GM10248 (cell line): ENCODE measurements at regions not wholly inside any gene's neighbourhood (a gene's known extent, or its start where the extent isn't known, plus 50 kb on each side); places are given as distances from the start of the nearest gene placed in this dataset.
"Not testable (repeated sequence)": the region's sequence is repeated elsewhere in the genome, so short reads cannot be mapped to it uniquely, and the experiment has no call there.

Experiments used
- CTCF ChIA-PET: fragments of 300-600 bp; sonication (Branson Sonifier 250); formaldehyde crosslinking; extraction: SDS; loops from one replicate; lab custom pipeline; 2021; ENCODE audit warnings: antibody characterized with exemption; lab: Yijun Ruan, JAX
- POLR2A ChIA-PET: fragments of 350-650 bp; sonication (Branson Sonifier 250); formaldehyde crosslinking; extraction: SDS; loops from one replicate; lab custom pipeline; 2020; ENCODE audit warnings: antibody characterized with exemption; lab: Yijun Ruan, JAX
- DNase-seq: peaks from one replicate; pipeline ENCODE4 v3.0.0; 2012; ENCODE audit errors: extremely low spot score
- CTCF ChIP-seq: IDR thresholded peaks from 2 replicates; pipeline ENCODE4 v1.5.1; 2012; ENCODE audit warnings: mild to moderate bottlenecking, low read depth; ENCODE audit errors: extremely low read depth, missing control alignments, control extremely low read depth

GRCh38 chrX:139475432-139475831, 55.1 kb upstream of the F9 start:
- no peak for DNase-seq
- ChIA-PET CTCF (no interaction called here), POLR2A (no interaction called here)
- TF ChIP-seq CTCF: no peak

GRCh38 chrX:139461945-139462344, 68.6 kb upstream of the F9 start:
- DNase-seq, POLR2A ChIA-PET, CTCF ChIA-PET: not testable (repeated sequence)

GRCh38 chrX:139454743-139455142, 75.8 kb upstream of the F9 start:
- ChIA-PET CTCF (no interaction called here), POLR2A (no interaction called here)
- DNase-seq: no peak
- TF ChIP-seq CTCF: no peak

GRCh38 chrX:139448996-139449395, 81.5 kb upstream of the F9 start:
- no peak for DNase-seq
- ChIA-PET CTCF (no interaction called here), POLR2A (no interaction called here)
- TF ChIP-seq CTCF: no peak

GRCh38 chrX:139446832-139447231, 83.7 kb upstream of the F9 start:
- TF ChIP-seq CTCF: no peak
- peak; percentile 1 for DNase-seq
- ChIA-PET CTCF (no interaction called here), POLR2A (no interaction called here)

- ChIA-PET POLR2A (no interaction called here), CTCF (no interaction called here)
- no peak for DNase-seq
- no peak for TF ChIP-seq CTCF
Observed at GRCh38 chrX:139429913-139430312, 100.6 kb upstream of the F9 start.

GRCh38 chrX:139423186-139423585, 107.4 kb upstream of the F9 start:
- DNase-seq: no peak
- POLR2A ChIA-PET: no interaction called here
- no peak for TF ChIP-seq CTCF
- CTCF ChIA-PET: interaction anchor here (0.9 to 1.2 kb wide), 2 partner anchors 12 to 20 kb away, joined by 3 read pairs; no protein-coding TSS in a partner anchor

- DNase-seq, CTCF ChIA-PET, POLR2A ChIA-PET: not testable (repeated sequence)
Observed at GRCh38 chrX:139398258-139398657, 132.3 kb upstream of the F9 start.
